H9 (cell line): ENCODE measurements at regions not wholly inside any gene's neighbourhood (a gene's known extent, or its start where the extent isn't known, plus 50 kb on each side); places are given as distances from the start of the nearest gene placed in this dataset.

Source experiments
- DNase-seq: peaks from one replicate; pipeline ENCODE4 v3.0.0-alpha.2; 2017
- H2AFZ ChIP-seq: one replicate; pipeline ENCODE4 v1.6.1; 2013; ENCODE audit warnings: mild to moderate bottlenecking, low read length, control low read depth, moderate library complexity
- H2AK5ac ChIP-seq: 2 replicates; pipeline ENCODE4 v1.6.1; 2013; ENCODE audit warnings: low read length, control low read depth, mixed read lengths; ENCODE audit not compliant: insufficient read length
- H2BK120ac ChIP-seq: one replicate; pipeline ENCODE4 v1.6.1; 2013; ENCODE audit warnings: low read depth, mild to moderate bottlenecking, low read length, control low read depth, inconsistent platforms; ENCODE audit not compliant: poor library complexity, severe bottlenecking
- H2BK12ac ChIP-seq: 2 replicates; pipeline ENCODE4 v1.6.1; 2013; ENCODE audit warnings: low read length, control low read depth, mixed read lengths, low read depth; ENCODE audit not compliant: insufficient read length
- H2BK15ac ChIP-seq: 2 replicates; pipeline ENCODE4 v1.6.1; 2013; ENCODE audit warnings: low read depth, low read length, control low read depth
- H2BK20ac ChIP-seq: one replicate; pipeline ENCODE4 v1.6.1; 2013; ENCODE audit warnings: low read depth, mild to moderate bottlenecking, low read length, control low read depth, inconsistent platforms; ENCODE audit not compliant: poor library complexity, severe bottlenecking
- H2BK5ac ChIP-seq: 2 replicates; pipeline ENCODE4 v1.6.1; 2013; ENCODE audit warnings: low read length, control low read depth, mixed read lengths; ENCODE audit not compliant: insufficient read length
- H3K14ac ChIP-seq: 2 replicates; pipeline ENCODE4 v1.6.1; 2013; ENCODE audit warnings: low read length, control low read depth; ENCODE audit not compliant: insufficient read depth
- H3K18ac ChIP-seq: 2 replicates; pipeline ENCODE4 v1.6.1; 2013; ENCODE audit warnings: low read depth, mild to moderate bottlenecking, mixed read lengths, low read length, control low read depth; ENCODE audit not compliant: insufficient read length
- H3K23ac ChIP-seq: 2 replicates; pipeline ENCODE4 v1.6.1; 2013; ENCODE audit warnings: low read length, control low read depth, mixed read lengths, low read depth; ENCODE audit not compliant: insufficient read length
- H3K23me2 ChIP-seq: 2 replicates; pipeline ENCODE4 v1.6.1; 2013; ENCODE audit warnings: low read depth, mild to moderate bottlenecking, mixed read lengths, low read length, control low read depth; ENCODE audit not compliant: insufficient read length, poor library complexity, severe bottlenecking
- H3K27ac ChIP-seq: 2 replicates; pipeline ENCODE4 v1.5.1; 2013; ENCODE audit warnings: low read length, control low read depth, mixed read lengths, low read depth; ENCODE audit not compliant: insufficient read length
- H3K27me3 ChIP-seq: 2 replicates; pipeline ENCODE4 v1.6.1; 2013; ENCODE audit warnings: low read length, control low read depth, inconsistent platforms; ENCODE audit not compliant: insufficient read depth
- H3K4ac ChIP-seq: 2 replicates; pipeline ENCODE4 v1.6.1; 2013; ENCODE audit warnings: low read depth, mild to moderate bottlenecking, control low read depth, inconsistent platforms, low read length, moderate library complexity
- H3K4me1 ChIP-seq: 2 replicates; pipeline ENCODE4 v1.6.1; 2013; ENCODE audit warnings: low read length, control low read depth, inconsistent platforms; ENCODE audit not compliant: insufficient read depth
- H3K4me2 ChIP-seq: 2 replicates; pipeline ENCODE4 v1.6.1; 2013; ENCODE audit warnings: low read length, control low read depth, mixed read lengths; ENCODE audit not compliant: insufficient read length, insufficient read depth
- H3K56ac ChIP-seq: 2 replicates; pipeline ENCODE4 v1.6.1; 2013; ENCODE audit warnings: low read depth, mild to moderate bottlenecking, mixed read lengths, low read length, control low read depth; ENCODE audit not compliant: insufficient read length
- H3K79me1 ChIP-seq: 2 replicates; pipeline ENCODE4 v1.6.1; 2013; ENCODE audit warnings: low read depth, mild to moderate bottlenecking, moderate library complexity, low read length, control low read depth, inconsistent platforms; ENCODE audit not compliant: insufficient read depth, poor library complexity, severe bottlenecking
- H3K79me2 ChIP-seq: 2 replicates; pipeline ENCODE4 v1.6.1; 2013; ENCODE audit warnings: low read length, control low read depth, inconsistent platforms; ENCODE audit not compliant: insufficient read depth
- H3K9ac ChIP-seq: 2 replicates; pipeline ENCODE4 v1.6.1; 2013; ENCODE audit warnings: low read length, control low read depth, mixed read lengths; ENCODE audit not compliant: insufficient read length; ENCODE audit errors: extremely low read depth
- H3K9me3 ChIP-seq: one replicate; pipeline ENCODE4 v1.6.1; 2013; ENCODE audit warnings: low read depth, low read length, inconsistent platforms; ENCODE audit not compliant: control insufficient read depth
- H3T11ph ChIP-seq: one replicate; pipeline ENCODE4 v1.6.1; 2013; ENCODE audit warnings: mild to moderate bottlenecking, low read length, control low read depth, inconsistent platforms
- H4K20me1 ChIP-seq: one replicate; pipeline ENCODE4 v1.6.1; 2013; ENCODE audit not compliant: control insufficient read depth, insufficient read length, insufficient read depth
- H4K5ac ChIP-seq: 2 replicates; pipeline ENCODE4 v1.6.1; 2013; ENCODE audit warnings: low read depth, mild to moderate bottlenecking, mixed read lengths, low read length, control low read depth; ENCODE audit not compliant: insufficient read length
- H4K8ac ChIP-seq: replicated peaks from 2 replicates; pipeline ENCODE4 v1.6.1; 2013; ENCODE audit warnings: low read length, control low read depth, mixed read lengths, low read depth; ENCODE audit not compliant: insufficient read length
- H4K91ac ChIP-seq: 2 replicates; pipeline ENCODE4 v1.6.1; 2013; ENCODE audit warnings: low read depth, mild to moderate bottlenecking, moderate library complexity, mixed read lengths, low read length, control low read depth; ENCODE audit not compliant: insufficient read length
- H3K27ac Mint-ChIP-seq, 3 experiments: 2 replicates in 2 of 3; 3 replicates in 1 of 3; pipeline ENCODE4 v1.8.0; 2020 to 2021; ENCODE audit warnings: mixed read lengths in 3 of 3, mild to moderate bottlenecking in 1 of 3, moderate library complexity in 1 of 3
- H3K27me3 Mint-ChIP-seq: 2 replicates; pipeline ENCODE4 v1.8.0; 2021; ENCODE audit warnings: low read depth, mild to moderate bottlenecking, moderate library complexity, mixed read lengths
- H3K36me3 Mint-ChIP-seq, 3 experiments: 2 replicates in 2 of 3; 3 replicates in 1 of 3; pipeline ENCODE4 v1.8.0; 2020 to 2021; ENCODE audit warnings: low read depth in 3 of 3, mixed read lengths in 3 of 3; ENCODE audit not compliant: insufficient read depth in 1 of 3
- H3K4me1 Mint-ChIP-seq, 2 experiments: 2 replicates each; pipeline ENCODE4 v1.8.0; 2020; ENCODE audit warnings: mixed read lengths in 2 of 2
- H3K4me3 Mint-ChIP-seq, 2 experiments: 2 replicates in 1 of 2; 3 replicates in 1 of 2; pipeline ENCODE4 v1.8.0; 2020 to 2021; ENCODE audit warnings: mild to moderate bottlenecking in 2 of 2, mixed read lengths in 2 of 2, moderate library complexity in 1 of 2
- H3K9me3 Mint-ChIP-seq, 2 experiments: 2 replicates in 1 of 2; 3 replicates in 1 of 2; pipeline ENCODE4 v1.8.0; 2020; ENCODE audit warnings: mild to moderate bottlenecking in 2 of 2, mixed read lengths in 2 of 2, moderate library complexity in 1 of 2
- CTCF ChIP-seq: fragments of 200-600 bp; sonication (generic); conservative IDR thresholded peaks from 3 replicates; pipeline ENCODE4 v1.8.0; 2021; ENCODE audit warnings: antibody characterized with exemption, mild to moderate bottlenecking
- WGBS: extraction: QIAGEN DNeasy Blood & Tissue Kit; methylation state at CpG from one replicate; pipeline ENCODE4 v1.1.7; 2013; ENCODE audit warnings: missing lambda C conversion rate, low lambda C conversion rate, mixed read lengths; ENCODE audit not compliant: insufficient read length; ENCODE audit errors: extremely low coverage; 5-methylcytosine and 5-hydroxymethylcytosine counted together

- Histone ChIP-seq H3K9ac (no peak overlapping the region), H2BK120ac (no peak overlapping the region), H3K4ac (no peak overlapping the region), H3K27me3 (no peaks in the 10 kb centered on the region), H4K20me1 (no peaks in the 10 kb centered on the region), H2BK12ac (no peak overlapping the region), H2AFZ (no peak overlapping the region), H3K4me1 (no peaks in the 10 kb centered on the region), H4K91ac (no peak overlapping the region), H3K14ac (no peak overlapping the region), H2BK20ac (no peak overlapping the region), H2AK5ac (no peak overlapping the region), H2BK15ac (no peak overlapping the region), H4K5ac (no peak overlapping the region), H3K27ac (no peak overlapping the region), H3K4me2 (no peak overlapping the region), H3K18ac (no peak overlapping the region), H4K8ac (no peak overlapping the region), H3K56ac (no peak overlapping the region), H3K23ac (no peak overlapping the region), H3K79me1 (no peaks in the 10 kb centered on the region), H3K23me2 (no peaks in the 10 kb centered on the region), H3K79me2 (no peaks in the 10 kb centered on the region), H2BK5ac (no peak overlapping the region), H3K9me3 (no peaks in the 10 kb centered on the region), H3T11ph (no peak overlapping the region)
- TF ChIP-seq CTCF = no peak
- Mint-ChIP-seq H3K27ac (no peak overlapping the region), H3K9me3 (no peaks in the 10 kb centered on the region; a peak in 1 of 5 replicates), H3K4me3 (no peak overlapping the region), H3K27me3 (no peaks in the 10 kb centered on the region), H3K4me1 (no peaks in the 10 kb centered on the region), H3K36me3 (no peaks in the 10 kb centered on the region)
- DNase-seq = no peak
- no CpG with 5 or more reads among the region's 2 CpGs for WGBS
Observed at GRCh38 chr5:109524555-109524954, 114.8 kb upstream of the PJA2 start.
